Occipital lobe (tissue), 1 donor: ENCODE measurements at regions not wholly inside any gene's neighbourhood (a gene's known extent, or its start where the extent isn't known, plus 50 kb on each side); places are given as distances from the start of the nearest gene placed in this dataset.
"Not testable (repeated sequence)": the region's sequence is repeated elsewhere in the genome, so short reads cannot be mapped to it uniquely, and the experiment has no call there.

Experiments used
- DNase-seq: peaks from one replicate; lab custom pipeline; 2025; lab: John Stamatoyannopoulos, UW

DNA sequence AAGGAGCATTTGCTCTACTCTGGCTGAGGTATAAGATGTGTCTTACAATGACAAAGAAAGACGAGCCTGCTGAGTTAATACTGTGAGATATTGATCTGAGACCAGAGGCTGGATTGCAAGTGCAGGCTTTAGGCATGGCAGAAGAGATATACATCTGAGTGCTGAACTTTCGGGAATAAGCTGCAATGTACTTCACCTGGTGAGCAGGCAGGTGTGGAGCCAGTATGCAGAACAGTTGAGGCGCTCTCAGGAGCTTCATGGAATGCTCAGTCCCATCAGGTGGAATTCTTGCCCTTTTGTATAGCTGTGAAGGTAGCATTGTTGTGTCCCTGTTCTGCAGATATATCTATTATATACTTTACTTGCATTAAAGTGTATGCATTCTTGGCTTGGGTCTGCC is 179.3 kb upstream of the RIMS1 start:
- DNase-seq = no peak

DNA sequence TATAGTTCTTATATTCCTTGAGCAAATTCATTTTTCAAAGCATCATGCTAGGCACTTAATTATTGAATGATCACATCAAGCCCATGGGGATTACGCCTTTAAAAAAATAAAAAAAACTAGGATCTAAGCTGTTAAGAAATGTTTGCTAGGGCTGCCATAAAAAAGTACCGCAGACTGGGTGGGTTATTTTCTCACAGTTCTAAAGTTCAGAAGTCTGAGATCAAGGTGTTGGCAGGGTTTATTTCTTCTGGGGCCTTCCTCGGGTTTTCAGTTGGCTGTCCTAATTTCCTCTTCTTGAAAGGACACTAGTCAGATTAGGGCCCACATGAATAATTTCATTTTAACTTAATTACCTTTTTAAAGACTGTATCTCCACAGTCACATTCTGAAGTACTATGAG is 165.6 kb upstream of the RIMS1 start:
- no peak for DNase-seq

DNA sequence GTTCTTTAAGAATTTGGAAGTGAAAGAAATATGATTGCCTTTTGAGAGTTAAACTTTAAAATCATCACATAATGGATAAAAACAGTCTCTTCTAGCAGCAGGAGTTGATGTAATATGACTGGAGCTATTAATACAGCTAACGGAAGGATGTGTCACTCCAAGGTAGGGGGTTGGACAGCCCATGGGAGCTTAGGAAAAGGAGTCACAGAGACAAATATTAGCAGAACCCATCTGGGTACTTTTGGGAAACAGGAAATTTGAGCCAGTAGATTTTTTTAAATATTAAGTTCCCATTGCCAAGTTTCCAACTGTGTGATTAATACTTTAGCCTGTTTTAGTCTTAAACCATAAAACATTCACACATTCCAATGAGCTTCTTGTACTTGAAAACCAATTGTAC is 164.7 kb upstream of the RIMS1 start:
- DNase-seq = no peak

DNA sequence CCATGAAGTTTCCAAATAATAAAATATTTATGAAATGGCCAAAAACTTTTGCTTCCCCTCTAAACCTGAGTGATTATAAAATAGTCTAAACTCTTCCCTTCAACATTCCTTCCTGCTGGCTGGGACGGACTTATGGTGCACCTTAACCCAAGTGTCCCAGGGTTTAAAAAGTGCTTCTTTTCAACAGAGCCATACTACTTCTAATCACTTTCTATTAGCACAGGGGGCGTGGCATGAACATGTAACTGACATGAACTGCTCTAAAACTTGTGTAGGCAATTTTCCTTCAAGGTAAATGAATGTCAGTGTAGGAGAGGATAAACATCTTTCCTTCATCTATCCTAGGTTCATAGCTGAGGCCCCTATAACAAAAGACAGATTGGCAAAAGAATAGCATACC is 163.6 kb upstream of the RIMS1 start:
- no peak for DNase-seq

DNA sequence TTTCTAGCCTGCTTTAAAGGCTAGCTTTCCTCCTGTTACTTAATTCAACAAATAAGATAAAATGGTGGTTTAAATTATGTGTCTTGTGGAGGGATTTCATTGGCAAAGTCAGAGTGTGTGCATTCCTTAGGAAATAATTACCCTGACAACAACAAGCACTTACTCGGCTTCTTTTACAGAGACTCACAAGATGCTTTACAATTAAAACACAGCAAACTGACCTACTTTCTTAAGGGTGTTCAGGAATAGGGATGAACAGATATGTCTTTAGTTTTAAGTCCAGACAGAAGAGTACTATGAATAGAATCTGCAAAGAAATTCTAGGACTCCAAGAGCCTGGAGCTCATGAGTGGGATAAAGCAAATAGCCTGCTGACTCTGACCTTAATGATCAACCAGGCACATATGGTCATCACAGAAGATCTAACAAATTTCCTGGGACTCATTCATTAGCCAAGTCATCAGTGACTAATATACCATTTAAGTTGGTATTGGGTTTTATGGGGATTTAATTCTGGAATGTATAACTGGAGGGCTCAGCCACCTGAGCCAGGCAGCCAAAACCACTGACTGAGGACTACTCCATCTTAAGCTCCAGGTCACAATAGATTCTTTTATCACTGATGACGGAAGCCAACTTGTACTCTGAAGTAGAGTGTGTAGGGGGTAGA is 161.8 kb upstream of the RIMS1 start:
- no peak for DNase-seq

DNA sequence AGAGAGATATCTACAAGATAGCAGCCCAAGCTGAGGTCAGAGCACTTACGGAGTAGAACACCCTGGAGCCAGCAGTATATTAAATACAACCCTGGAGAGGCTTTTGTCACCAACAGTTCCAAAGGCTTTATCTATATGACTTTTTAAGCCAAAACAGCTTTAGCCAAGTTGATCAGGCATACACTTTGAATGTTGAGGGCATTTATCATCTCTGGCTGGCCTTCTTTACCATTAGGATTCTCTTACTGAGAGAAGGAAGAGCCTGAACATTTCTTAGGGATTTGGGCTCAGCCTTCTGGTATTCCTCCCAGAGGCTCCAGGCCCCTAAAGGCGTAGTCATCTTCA is 161.3 kb upstream of the RIMS1 start:
- DNase-seq = no peak

DNA sequence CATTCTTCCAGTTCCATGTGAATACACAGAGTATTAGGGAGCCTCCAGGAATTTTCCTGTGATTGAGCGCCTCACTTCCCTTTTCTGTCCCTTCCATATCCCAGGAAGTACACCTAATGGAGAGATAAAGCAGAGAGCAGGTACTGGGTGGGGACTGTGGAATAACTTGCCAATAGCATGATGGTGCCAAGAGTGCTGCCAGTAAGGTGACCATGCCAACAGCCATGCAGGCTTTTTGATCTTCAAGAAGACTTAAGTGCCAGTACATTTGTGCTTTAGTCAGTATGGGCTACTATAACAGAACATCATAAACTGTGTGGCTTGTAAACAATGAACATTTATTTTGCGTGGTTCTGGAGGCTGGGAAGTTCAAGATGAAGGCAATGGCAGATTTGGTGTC is 160.2 kb upstream of the RIMS1 start:
- no peak for DNase-seq

DNA sequence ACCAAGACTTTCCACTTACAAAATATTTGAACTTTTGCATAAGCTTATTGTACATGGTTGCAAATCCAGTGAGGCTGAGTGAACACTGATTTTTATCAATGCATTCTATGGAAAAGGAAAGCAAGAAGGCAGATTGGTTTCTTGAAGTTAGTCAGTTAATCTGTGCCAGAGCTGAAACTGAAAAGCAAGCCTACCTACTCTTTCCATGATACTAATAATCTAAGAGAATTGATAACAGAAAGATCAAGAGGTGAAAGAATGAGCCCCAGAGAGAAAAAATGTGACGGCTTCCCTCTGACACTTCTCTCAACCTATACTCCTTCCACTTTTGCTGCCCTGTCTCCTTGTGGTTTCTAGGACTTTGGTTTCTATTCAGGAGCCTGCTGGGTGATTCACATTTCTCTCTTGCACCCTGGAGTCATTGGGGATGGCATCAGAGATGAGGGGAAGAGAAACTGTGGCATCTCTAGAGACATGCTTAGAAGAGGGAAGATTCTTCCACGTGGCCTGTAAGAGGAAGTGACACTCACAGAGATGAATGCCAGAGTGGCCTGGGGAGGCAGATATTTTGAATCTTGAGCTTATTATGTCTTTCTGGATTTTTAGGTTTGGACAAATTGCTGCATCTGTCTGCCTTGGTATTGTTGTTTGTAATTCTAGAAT is 158.6 kb upstream of the RIMS1 start:
- DNase-seq = no peak

DNA sequence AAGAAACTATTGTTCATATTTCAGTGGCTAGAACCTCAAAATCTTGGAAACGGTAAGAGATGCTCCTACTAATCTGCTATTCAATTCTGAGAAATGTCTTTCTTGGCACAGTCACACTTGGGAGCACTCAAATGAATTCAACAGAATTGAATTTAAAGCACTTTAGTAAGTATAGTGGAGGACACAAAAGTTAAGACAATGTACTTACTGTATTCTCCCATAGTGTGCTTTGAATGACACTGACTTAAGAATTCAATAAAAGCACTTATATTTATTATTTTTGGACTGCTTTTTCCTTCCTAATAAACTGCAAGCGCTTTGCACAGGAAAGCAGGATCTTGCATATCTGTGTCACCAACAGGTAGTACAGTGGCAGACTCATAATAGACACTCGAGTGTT is 156.1 kb upstream of the RIMS1 start:
- no peak for DNase-seq

DNA sequence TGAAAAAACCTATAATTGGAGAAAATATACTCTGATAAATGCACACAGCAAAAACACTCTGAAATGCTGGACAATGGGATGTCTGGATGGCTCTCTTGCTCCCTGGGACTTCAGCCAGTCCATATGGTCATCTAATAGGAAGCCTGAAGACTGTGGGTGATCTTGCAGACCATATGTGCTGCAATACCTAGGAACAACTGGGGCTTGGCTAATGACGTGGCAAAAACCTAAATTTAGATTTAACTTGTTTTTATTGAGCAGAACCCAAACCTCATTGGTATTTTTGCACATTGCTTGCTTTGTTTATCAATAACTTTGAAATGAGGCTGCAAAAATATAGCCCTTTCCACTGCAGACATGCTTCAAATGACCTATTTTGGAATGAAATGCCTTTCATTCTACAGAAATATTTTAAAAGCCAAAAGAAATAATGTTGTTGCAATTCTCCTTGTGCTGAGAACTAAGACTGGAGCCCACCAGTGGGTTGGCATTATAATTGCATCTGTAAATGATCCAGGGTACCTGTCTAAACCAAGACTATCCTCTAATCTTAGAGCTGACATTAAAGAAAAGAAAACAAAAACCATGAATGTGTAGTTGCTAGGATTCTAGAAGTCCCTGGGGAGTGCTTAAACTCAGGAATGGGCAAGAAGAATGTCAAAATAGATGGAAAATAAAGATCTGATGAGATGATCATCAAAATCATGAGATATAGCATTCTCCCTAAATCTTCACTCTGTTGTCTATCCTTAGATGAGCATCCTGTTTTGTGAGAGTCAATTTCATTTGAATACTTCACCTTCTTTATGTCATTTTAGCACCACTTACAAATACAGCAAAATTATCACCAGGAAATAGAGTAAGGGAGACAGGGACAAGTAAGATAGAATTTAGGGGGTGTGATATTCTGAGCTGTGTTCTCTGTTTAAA is 152.1 kb upstream of the RIMS1 start:
- DNase-seq = no peak

DNA sequence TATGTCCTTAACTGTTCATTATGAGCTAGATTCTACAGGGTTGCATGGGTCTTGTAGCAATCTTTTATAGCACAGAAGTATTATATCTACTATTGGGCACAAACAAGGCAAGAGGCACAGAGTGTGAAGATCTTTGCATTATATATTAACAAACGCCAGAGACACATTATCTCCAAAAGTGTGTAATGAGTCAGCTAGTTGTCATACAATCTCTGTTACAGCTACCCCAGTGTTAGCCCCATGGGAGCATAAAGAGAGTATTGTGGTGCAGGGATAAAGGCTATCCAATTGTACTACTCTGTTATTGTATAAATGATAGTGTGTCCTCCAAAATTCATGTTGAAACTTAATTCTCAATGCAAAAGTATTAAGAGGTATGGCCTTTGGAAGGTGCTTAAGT is 148.4 kb upstream of the RIMS1 start:
- DNase-seq = no peak

DNA sequence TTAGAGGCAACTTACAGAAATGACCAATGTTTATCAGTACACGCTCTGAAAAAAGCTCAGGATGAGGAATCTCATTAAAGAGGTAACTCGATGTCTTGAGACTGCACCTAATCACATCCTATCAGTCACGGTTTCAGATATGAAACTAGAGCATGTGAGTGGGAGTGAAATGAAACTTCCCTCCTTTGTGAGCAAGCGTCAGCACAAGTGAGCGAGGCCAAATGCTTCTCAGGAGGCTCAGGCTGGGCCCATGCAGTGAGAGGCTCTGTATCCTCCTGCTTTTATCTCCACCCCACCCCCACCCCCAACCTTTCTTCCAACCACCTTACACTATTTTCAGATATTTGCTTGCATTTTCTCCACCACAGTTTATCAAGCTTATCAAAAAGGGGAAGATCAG is 140.8 kb upstream of the RIMS1 start:
- no peak for DNase-seq

DNA sequence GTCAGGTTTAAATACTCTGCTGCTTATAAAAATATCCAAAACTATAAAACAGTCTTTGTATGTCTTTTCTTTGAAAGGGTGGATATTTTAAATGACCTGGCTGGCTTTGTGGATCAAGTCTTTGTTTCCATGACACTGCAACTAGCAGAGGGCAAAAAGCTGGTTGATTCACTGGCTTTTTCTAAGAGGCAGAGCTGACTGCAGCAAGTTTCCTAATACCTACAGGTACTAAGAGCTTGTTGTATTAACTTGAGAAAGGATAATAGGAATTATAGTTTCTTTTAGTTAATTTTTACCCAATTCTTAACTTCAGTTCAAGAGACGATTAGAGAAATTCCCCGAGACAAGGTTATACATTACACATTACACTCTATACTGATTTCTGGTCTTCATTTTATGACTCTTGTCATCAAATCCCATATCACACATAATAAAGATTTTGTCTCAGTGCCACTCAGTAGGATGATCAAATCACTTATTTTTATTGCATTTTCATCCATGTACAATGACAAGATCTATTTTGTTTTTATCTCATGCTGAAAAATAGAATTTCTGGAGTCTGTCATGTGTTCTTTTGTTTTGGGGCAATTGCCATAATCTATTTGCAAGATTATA is 120.1 kb upstream of the RIMS1 start:
- no peak for DNase-seq

DNA sequence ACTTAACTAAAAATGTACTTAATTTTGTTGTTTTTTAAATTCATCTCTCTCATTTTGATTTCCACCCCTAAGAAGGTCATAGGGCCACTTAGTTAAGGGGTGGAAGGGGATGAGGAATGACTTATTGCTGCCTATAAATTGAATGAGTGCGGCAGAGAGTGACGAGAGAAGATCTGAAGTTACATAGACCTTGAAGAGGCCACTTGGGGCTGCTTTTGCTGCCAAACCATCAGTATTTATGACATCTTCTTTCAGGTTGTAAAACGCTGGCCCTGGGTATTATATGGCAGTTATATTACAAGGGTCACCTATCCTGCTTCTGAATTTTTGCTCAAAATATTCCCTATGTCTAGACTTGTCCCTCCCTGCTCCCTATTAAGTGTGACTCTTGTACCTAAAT is 119.6 kb upstream of the RIMS1 start:
- DNase-seq = no peak

DNA sequence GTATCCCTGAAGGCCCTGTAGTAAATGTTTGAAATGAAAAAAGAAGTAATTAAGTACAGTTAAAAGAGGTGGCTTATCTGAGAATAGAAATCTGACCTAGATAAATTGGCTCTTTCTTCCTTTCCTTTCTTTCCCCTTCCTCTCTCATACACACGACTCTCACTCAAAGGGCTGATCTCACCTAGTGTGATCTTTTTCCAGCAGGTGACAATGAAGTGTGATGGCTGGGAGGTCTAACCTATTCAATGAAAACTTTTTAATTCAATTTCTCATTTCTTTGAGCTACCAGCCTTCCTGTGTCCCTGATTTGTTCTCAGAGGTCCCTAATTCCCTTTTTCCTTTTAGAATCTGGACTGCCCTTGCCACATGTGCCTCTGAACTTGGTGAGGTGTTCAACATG is 118.0 kb upstream of the RIMS1 start:
- DNase-seq = no peak

DNA sequence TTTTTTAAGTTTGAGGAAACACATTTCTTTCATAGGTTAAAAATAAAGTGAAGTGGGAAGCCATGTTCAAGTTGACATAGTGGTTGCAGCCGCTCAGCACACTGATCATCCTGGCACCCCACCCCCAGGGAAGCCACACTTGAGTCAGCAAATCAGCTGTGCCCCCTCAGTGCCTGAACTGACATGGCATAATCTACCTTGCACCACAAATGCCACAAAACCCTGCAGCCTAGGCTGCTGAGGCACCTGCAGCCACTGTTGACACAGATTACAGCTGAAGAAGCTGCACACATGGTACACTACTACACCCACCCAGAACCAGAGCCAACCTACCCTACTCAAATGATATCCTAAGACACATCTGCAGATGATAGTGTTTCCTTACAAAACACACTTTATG is 77.5 kb upstream of the RIMS1 start:
- no peak for DNase-seq

DNA sequence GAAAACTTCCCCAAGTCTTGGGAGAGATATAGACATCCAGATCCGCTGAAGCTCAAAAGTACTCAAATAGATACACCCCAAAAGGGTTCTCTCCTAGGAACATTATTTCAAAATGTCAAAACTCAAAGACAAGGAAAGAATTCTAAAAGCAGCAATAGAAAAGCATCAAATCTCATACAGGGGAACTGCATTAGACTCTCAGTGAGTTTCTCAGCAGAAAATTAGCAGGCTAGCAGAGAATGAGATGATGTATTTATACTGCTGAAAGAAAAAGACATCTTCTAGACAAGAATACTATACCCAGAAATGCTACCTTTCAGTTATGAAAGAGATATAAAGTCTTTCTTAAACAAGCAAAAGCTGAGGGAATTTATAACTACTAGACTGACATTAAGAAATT is 75.5 kb upstream of the RIMS1 start:
- DNase-seq = no peak

DNA sequence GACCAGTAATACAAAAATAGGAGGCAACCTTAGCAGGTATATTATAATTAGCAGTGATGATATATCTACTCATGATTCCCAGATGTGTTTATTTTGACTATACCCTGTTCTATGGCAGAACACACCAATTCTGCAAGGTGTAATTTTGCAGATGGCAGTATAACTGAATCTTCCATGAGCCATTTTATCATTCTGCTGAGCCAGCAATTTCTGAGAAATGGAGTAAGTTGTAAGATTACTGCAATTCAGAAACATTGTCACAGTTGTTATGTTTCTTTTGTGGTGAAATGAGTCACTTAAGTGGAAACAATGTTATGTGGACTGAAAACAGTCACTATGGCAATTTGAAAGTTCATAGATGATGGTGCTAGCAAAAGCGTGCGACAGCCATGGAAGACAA is 63.7 kb upstream of the RIMS1 start:
- DNase-seq = no peak

DNA sequence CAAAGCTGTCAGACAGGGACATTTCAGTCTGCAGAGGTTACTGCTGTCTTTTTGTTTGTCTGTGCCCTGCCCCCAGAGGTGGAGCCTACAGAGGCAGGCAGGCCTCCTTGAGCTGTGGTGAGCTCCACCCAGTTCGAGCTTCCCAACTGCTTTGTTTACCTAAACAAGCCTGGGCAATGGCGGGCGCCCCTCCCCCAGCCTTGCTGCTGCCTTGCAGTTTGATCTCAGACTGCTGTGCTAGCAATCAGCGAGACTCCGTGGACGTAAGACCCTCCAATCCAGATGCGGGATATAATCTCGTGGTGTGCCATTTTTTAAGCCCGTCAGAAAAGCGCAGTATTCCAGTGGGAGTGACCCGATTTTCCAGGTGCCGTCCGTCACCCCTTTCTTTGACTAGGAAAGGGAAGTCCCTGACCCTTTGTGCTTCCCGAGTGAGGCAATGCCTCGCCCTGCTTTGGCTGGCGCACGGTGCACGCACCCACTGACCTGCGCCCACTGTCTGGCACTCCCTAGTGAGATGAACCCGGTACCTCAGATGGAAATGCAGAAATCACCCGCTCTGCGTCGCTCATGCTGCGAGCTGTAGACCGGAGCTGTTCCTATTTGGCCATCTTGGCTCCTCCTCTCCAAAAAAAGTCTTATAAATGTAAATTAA is 54.1 kb upstream of the RIMS1 start:
- not testable (repeated sequence) for DNase-seq
